ENCODE measurements at regions not wholly inside any gene's neighbourhood (a gene's known extent, or its start where the extent isn't known, plus 50 kb on each side); places are given as distances from the start of the nearest gene placed in this dataset.

- 72% methylated on average over 3 of the region's 3 CpGs for WGBS
- Histone ChIP-seq H3K9me3 (peaks cover 3% of the 10 kb centered on the region), H3K27ac (no peak overlapping the region), H3K27me3 (no peaks in the 10 kb centered on the region), H3K4me3 (no peak overlapping the region), H3K4me1 (no peaks in the 10 kb centered on the region), H3K36me3 (no peaks in the 10 kb centered on the region)
- no peak for TF ChIP-seq CTCF (IDR thresholded peaks at IDR 0.05)
- TF ChIP-seq EP300 (IDR thresholded peaks at IDR 0.05), result no peak
- no peak for TF ChIP-seq POLR2A (IDR thresholded peaks at IDR 0.05)
- no peak for DNase-seq (ENCODE audit: low spot score in 2 of 2)
These were observed 461.9 kb upstream of the RGS18 start for GRCh38 chr1:191696354-191696753.

- no peak for DNase-seq (ENCODE audit: low spot score in 2 of 2)
- Histone ChIP-seq H3K27ac (no peak overlapping the region), H3K4me3 (no peak overlapping the region), H3K4me1 (no peaks in the 10 kb centered on the region), H3K36me3 (no peaks in the 10 kb centered on the region), H3K27me3 (no peaks in the 10 kb centered on the region), H3K9me3 (peaks cover 3% of the 10 kb centered on the region)
- TF ChIP-seq POLR2A (IDR thresholded peaks at IDR 0.05) (no peak), EP300 (IDR thresholded peaks at IDR 0.05) (no peak), POLR2AphosphoS5 (IDR thresholded peaks at IDR 0.05) (no peak), CTCF (IDR thresholded peaks at IDR 0.05) (no peak)
These were observed 460.7 kb upstream of the RGS18 start for GRCh38 chr1:191697556-191697955.

- Histone ChIP-seq H3K4me1 (no peaks in the 10 kb centered on the region), H3K27ac (no peak overlapping the region), H3K9me3 (peaks cover 3% of the 10 kb centered on the region), H3K27me3 (no peaks in the 10 kb centered on the region), H3K36me3 (no peaks in the 10 kb centered on the region), H3K4me3 (no peak overlapping the region)
- 53% methylated on average over 1 of the region's 1 CpG for WGBS
- TF ChIP-seq POLR2AphosphoS5 (IDR thresholded peaks at IDR 0.05) (no peak), POLR2A (IDR thresholded peaks at IDR 0.05) (no peak), EP300 (IDR thresholded peaks at IDR 0.05) (no peak), CTCF (IDR thresholded peaks at IDR 0.05) (no peak)
- no peak for DNase-seq (ENCODE audit: low spot score in 2 of 2)
These were observed 460.0 kb upstream of the RGS18 start for GRCh38 chr1:191698246-191698645.

- Histone ChIP-seq H3K27ac (no peak overlapping the region), H3K4me3 (no peak overlapping the region), H3K9me3 (peaks cover 2% of the 10 kb centered on the region), H3K36me3 (no peaks in the 10 kb centered on the region), H3K4me1 (no peaks in the 10 kb centered on the region), H3K27me3 (no peaks in the 10 kb centered on the region)
- DNase-seq (ENCODE audit: low spot score in 2 of 2), result no peak
- 92% methylated on average over 1 of the region's 1 CpG for WGBS
- TF ChIP-seq POLR2A (IDR thresholded peaks at IDR 0.05) (no peak), POLR2AphosphoS5 (IDR thresholded peaks at IDR 0.05) (no peak), EP300 (IDR thresholded peaks at IDR 0.05) (no peak), CTCF (IDR thresholded peaks at IDR 0.05) (no peak)
These were observed 458.9 kb upstream of the RGS18 start for GRCh38 chr1:191699343-191699742.

GRCh38 chr1:191700922-191701321, 457.3 kb upstream of the RGS18 start:
- 89% methylated on average over 3 of the region's 3 CpGs for WGBS
- no peak for DNase-seq (ENCODE audit: low spot score in 2 of 2)

More at GRCh38 chr1:191700922-191701321, 457.3 kb upstream of the RGS18 start:
- Histone ChIP-seq H3K27me3 (no peaks in the 10 kb centered on the region), H3K4me1 (no peaks in the 10 kb centered on the region), H3K36me3 (no peaks in the 10 kb centered on the region), H3K27ac (no peak overlapping the region), H3K9me3 (no peaks in the 10 kb centered on the region), H3K4me3 (no peak overlapping the region)
- no peak for TF ChIP-seq CTCF (IDR thresholded peaks at IDR 0.05)
- TF ChIP-seq EP300 (IDR thresholded peaks at IDR 0.05), result no peak
- TF ChIP-seq POLR2A (IDR thresholded peaks at IDR 0.05), result no peak
- TF ChIP-seq POLR2AphosphoS5 (IDR thresholded peaks at IDR 0.05), result no peak

All from suprapubic skin (tissue), 4 donors.